K562 (cell line): ENCODE measurements at regions not wholly inside any gene's neighbourhood (a gene's known extent, or its start where the extent isn't known, plus 50 kb on each side); places are given as distances from the start of the nearest gene placed in this dataset.
A peak's percentile ranks its signal among the peaks of the same experiment; 100 is the strongest.

Source experiments
- AFF1 ChIP-seq, 2 experiments: fragments of 450-650 bp; IDR thresholded peaks; 2 replicates each; pipeline ENCODE4 v1.6.1; 2018; ENCODE audit warnings: mild to moderate bottlenecking in 2 of 2, low read depth in 1 of 2; ENCODE audit not compliant: partially characterized antibody in 2 of 2
- ETS1 ChIP-seq: conservative IDR thresholded peaks from 2 replicates; pipeline ENCODE4 v1.6.1; 2011; ENCODE audit warnings: low read depth, mild to moderate bottlenecking, low read length; ENCODE audit not compliant: control insufficient read depth
- FOSL1 ChIP-seq: fragments of 200-800 bp; sonication (Bioruptor generic); conservative IDR thresholded peaks from 2 replicates; pipeline ENCODE4 v1.6.1; 2016; ENCODE audit warnings: missing genetic modification characterization, missing compliant biosample characterization
- SMAD1 ChIP-seq: fragments of 150-350 bp; IDR thresholded peaks from 2 replicates; pipeline ENCODE4 v1.6.1; 2014; ENCODE audit warnings: low read length, low read depth; ENCODE audit not compliant: partially characterized antibody
- TF ChIP-seq, protein P1 (sequence below), 2 experiments: fragments of 450-650 bp; formaldehyde crosslinking in 1 of 2; IDR thresholded peaks; 2 replicates each; pipeline versions ENCODE4 v1.4.0 to v1.6.1; 2014 to 2020; ENCODE audit warnings: mild to moderate bottlenecking in 2 of 2, borderline replicate concordance in 1 of 2, low read depth in 1 of 2
- TF ChIP-seq, protein P2 (sequence below): IDR thresholded peaks from 3 replicates; pipeline ENCODE4 v1.6.1; 2011; ENCODE audit warnings: borderline replicate concordance, mild to moderate bottlenecking, moderate library complexity; ENCODE audit not compliant: insufficient read length; ENCODE audit errors: extremely low read depth

DNA sequence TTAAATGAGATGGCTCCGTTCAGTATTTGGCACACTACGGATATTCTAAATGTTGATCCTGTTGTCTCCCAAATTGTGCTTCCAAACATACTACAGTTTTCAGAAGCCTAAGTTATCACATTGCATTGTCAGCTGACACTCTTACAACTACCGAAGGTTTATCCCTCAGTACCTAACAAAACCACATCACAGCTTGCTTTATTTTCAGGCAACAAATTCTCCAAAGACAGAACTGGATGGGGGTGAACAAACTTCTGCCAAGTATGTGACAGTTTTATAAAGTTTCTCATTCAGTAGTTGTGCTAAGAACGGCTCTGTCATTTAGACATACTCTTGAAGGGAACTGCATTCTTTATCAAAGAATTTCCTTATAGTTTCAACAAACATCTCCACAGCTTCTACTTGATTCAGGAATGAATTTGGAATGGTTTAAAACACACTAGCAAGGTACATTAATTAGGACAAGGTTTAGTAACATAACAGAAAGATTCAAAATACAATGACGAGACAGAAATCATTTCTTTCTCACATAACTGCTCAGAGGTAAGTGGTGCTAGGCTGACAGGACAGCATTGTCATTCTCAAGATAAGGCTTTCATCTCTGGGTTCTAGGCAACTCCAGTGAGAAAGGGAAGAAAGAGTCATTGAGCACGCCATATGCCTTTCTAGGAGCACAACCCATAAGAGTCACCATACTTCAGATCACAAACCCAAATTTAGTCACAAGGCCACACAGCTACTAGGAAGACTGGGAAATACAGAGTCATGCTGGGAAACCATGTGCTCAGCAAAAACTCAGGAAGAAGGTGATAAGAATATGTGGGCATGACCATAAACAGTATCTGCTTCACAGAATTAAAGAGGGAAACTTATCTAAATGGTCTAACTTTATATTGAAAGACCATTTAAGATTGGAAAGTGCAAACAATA is 100.7 kb downstream of the DUSP6 start (continued):
- TF ChIP-seq, protein P1, sequence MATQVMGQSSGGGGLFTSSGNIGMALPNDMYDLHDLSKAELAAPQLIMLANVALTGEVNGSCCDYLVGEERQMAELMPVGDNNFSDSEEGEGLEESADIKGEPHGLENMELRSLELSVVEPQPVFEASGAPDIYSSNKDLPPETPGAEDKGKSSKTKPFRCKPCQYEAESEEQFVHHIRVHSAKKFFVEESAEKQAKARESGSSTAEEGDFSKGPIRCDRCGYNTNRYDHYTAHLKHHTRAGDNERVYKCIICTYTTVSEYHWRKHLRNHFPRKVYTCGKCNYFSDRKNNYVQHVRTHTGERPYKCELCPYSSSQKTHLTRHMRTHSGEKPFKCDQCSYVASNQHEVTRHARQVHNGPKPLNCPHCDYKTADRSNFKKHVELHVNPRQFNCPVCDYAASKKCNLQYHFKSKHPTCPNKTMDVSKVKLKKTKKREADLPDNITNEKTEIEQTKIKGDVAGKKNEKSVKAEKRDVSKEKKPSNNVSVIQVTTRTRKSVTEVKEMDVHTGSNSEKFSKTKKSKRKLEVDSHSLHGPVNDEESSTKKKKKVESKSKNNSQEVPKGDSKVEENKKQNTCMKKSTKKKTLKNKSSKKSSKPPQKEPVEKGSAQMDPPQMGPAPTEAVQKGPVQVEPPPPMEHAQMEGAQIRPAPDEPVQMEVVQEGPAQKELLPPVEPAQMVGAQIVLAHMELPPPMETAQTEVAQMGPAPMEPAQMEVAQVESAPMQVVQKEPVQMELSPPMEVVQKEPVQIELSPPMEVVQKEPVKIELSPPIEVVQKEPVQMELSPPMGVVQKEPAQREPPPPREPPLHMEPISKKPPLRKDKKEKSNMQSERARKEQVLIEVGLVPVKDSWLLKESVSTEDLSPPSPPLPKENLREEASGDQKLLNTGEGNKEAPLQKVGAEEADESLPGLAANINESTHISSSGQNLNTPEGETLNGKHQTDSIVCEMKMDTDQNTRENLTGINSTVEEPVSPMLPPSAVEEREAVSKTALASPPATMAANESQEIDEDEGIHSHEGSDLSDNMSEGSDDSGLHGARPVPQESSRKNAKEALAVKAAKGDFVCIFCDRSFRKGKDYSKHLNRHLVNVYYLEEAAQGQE (IDR thresholded peaks at IDR 0.05; ENCODE audit: borderline replicate concordance), result no peak
- TF ChIP-seq, protein P1 (CRISPR knock-in tag; IDR thresholded peaks at IDR 0.05; ENCODE audit: low read depth), result no peak
- TF ChIP-seq AFF1 (IDR thresholded peaks at IDR 0.05; ENCODE audit: low read depth in 1 of 2, partially characterized antibody in 2 of 2) (no peak), ETS1 (no peak), SMAD1 (no peak), FOSL1 (tag) (peak; percentile 55)
- TF ChIP-seq, protein P2, sequence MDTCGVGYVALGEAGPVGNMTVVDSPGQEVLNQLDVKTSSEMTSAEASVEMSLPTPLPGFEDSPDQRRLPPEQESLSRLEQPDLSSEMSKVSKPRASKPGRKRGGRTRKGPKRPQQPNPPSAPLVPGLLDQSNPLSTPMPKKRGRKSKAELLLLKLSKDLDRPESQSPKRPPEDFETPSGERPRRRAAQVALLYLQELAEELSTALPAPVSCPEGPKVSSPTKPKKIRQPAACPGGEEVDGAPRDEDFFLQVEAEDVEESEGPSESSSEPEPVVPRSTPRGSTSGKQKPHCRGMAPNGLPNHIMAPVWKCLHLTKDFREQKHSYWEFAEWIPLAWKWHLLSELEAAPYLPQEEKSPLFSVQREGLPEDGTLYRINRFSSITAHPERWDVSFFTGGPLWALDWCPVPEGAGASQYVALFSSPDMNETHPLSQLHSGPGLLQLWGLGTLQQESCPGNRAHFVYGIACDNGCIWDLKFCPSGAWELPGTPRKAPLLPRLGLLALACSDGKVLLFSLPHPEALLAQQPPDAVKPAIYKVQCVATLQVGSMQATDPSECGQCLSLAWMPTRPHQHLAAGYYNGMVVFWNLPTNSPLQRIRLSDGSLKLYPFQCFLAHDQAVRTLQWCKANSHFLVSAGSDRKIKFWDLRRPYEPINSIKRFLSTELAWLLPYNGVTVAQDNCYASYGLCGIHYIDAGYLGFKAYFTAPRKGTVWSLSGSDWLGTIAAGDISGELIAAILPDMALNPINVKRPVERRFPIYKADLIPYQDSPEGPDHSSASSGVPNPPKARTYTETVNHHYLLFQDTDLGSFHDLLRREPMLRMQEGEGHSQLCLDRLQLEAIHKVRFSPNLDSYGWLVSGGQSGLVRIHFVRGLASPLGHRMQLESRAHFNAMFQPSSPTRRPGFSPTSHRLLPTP, result no peak
